ENCODE measurements at regions not wholly inside any gene's neighbourhood (a gene's known extent, or its start where the extent isn't known, plus 50 kb on each side); places are given as distances from the start of the nearest gene placed in this dataset.

- TF ChIP-seq EZH2 (IDR thresholded peaks at IDR 0.05; ENCODE audit: borderline replicate concordance, insufficient read depth, low read depth, low read length, poor library complexity, severe bottlenecking): no peak
- no peak for TF ChIP-seq CTCF (IDR thresholded peaks at IDR 0.05)
Observed at GRCh38 chr15:59812889-59813288, 123.8 kb upstream of the BNIP2 start.
